GM12874 (cell line): ENCODE measurements at regions not wholly inside any gene's neighbourhood (a gene's known extent, or its start where the extent isn't known, plus 50 kb on each side); places are given as distances from the start of the nearest gene placed in this dataset.

Source experiments
- TF ChIP-seq, protein P1 (sequence below): IDR thresholded peaks from 2 replicates; pipeline ENCODE4 v1.5.1; 2011; ENCODE audit warnings: low read depth, mild to moderate bottlenecking, control low read depth, low read length, moderate library complexity; ENCODE audit not compliant: insufficient read depth

- TF ChIP-seq, protein P1, sequence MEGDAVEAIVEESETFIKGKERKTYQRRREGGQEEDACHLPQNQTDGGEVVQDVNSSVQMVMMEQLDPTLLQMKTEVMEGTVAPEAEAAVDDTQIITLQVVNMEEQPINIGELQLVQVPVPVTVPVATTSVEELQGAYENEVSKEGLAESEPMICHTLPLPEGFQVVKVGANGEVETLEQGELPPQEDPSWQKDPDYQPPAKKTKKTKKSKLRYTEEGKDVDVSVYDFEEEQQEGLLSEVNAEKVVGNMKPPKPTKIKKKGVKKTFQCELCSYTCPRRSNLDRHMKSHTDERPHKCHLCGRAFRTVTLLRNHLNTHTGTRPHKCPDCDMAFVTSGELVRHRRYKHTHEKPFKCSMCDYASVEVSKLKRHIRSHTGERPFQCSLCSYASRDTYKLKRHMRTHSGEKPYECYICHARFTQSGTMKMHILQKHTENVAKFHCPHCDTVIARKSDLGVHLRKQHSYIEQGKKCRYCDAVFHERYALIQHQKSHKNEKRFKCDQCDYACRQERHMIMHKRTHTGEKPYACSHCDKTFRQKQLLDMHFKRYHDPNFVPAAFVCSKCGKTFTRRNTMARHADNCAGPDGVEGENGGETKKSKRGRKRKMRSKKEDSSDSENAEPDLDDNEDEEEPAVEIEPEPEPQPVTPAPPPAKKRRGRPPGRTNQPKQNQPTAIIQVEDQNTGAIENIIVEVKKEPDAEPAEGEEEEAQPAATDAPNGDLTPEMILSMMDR: no peak
Measured at GRCh38 chr18:27249933-27250332, 64.8 kb upstream of the CHST9 start.

DNA sequence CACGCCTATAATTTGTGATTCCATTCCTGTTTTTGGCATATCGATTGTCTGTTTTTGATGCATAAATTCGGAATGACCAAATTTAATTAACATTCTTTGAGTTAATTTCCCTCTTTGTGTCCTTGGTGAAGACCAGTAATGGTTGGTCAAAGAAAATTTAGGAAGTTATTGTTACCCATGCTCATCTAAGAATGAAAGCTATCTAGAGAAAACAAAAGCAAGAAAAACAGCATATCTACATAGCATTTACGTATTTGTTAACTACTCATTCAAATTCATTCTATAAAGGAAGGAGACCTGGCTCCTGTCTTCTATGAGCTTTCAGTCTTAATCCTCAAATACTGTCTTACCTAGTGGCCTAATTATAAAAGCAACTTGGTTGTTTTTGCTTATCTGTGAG lies 59.2 kb upstream of the CHST9 start:
- TF ChIP-seq, protein P1: no peak

GRCh38 chr18:27242392-27243047 lies 57.4 kb upstream of the CHST9 start:
- TF ChIP-seq, protein P1: no peak

DNA sequence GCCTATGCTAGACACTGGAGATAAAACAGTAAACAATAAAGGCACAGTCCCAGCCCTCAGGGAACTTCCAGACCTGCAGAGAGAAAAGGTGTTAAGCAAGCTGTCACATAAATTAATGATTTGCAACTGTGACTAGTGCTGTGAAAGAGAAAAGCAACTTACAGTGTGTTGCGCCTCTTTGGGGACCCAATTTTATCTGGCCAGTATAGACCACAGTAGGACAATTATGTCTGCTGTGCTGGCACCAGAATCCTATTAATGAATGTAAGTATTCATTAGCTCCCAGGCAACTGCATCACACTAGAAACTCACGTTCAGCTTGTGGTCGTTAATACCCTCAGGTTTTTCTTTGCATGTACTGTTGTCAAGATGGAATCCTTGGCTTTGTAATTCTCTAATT lies 55.3 kb upstream of the CHST9 start:
- TF ChIP-seq, protein P1: no peak

GRCh38 chr18:27239669-27240068 lies 54.6 kb upstream of the CHST9 start:
- TF ChIP-seq, protein P1: no peak

DNA sequence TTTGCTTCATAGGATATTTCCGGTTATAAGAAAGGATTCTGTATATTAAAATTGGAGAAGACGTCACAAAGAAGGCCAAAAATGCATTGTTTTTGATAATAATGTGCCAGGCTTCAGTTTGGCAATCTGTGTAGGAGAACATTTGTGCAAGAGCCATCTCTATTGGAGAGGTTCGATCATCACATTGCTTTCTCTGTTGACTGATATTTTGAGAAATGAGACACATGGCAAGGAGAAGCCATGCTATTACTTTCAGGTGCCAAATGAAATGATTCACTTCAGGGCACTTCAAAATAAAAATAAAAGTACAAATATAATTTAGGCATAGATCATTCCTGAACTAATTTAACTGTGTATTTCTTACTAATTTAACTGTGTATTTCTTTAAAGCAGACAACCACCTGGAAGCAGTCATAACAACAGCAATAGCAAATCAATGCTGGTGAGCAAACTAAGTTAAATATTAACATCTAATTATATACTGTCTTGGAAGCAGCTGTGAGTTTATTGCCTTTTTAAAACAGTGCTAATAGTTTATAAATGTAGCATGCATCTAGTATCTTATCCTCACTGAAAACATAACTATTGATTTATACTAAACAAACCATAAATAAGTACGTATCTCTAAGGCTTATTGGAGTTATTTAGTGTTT lies 50.2 kb upstream of the CHST9 start:
- TF ChIP-seq, protein P1: no peak
